Astrocyte (in vitro differentiated cells and primary cell): ENCODE measurements at regions not wholly inside any gene's neighbourhood (a gene's known extent, or its start where the extent isn't known, plus 50 kb on each side); places are given as distances from the start of the nearest gene placed in this dataset.

Source experiments
- DNase-seq: peaks from one replicate; pipeline ENCODE4 v3.0.0-alpha.2; 2010; ENCODE audit warnings: low read depth
- FAIRE-seq: peaks from 2 replicates; lab custom pipeline; 2011; peaks lifted over from hg19 to GRCh38; lab: Jason Lieb, UNC
- H2AFZ ChIP-seq: 2 replicates; pipeline ENCODE4 v1.6.0; 2012; ENCODE audit warnings: low read depth, low read length, inconsistent platforms
- H3K27ac ChIP-seq: 2 replicates; pipeline ENCODE4 v1.5.1; 2011; ENCODE audit warnings: low read depth, low read length, inconsistent platforms
- H3K27me3 ChIP-seq: 2 replicates; pipeline ENCODE4 v1.6.0; 2011; ENCODE audit warnings: low read length, inconsistent platforms; ENCODE audit not compliant: insufficient read depth
- H3K36me3 ChIP-seq: 2 replicates; pipeline ENCODE4 v1.5.1; 2011; ENCODE audit warnings: low read length, inconsistent platforms; ENCODE audit not compliant: insufficient read depth
- H3K4me1 ChIP-seq: 2 replicates; pipeline ENCODE4 v1.5.1; 2011; ENCODE audit warnings: low read length, inconsistent platforms; ENCODE audit not compliant: insufficient read depth
- H3K4me2 ChIP-seq: 2 replicates; pipeline ENCODE4 v1.6.0; 2012; ENCODE audit warnings: low read length, inconsistent platforms
- H3K4me3 ChIP-seq: 2 replicates; pipeline ENCODE4 v1.5.1; 2011; ENCODE audit warnings: low read depth, mild to moderate bottlenecking, low read length, inconsistent platforms; ENCODE audit not compliant: insufficient read depth
- H3K79me2 ChIP-seq: 2 replicates; pipeline ENCODE4 v1.6.0; 2012; ENCODE audit warnings: mild to moderate bottlenecking, low read length, inconsistent platforms; ENCODE audit not compliant: insufficient read depth
- H3K9ac ChIP-seq: 2 replicates; pipeline ENCODE4 v1.6.0; 2012; ENCODE audit warnings: mild to moderate bottlenecking, low read length, inconsistent platforms
- H3K9me3 ChIP-seq: 2 replicates; pipeline ENCODE4 v1.5.1; 2012; ENCODE audit warnings: low read depth, mild to moderate bottlenecking, low read length, inconsistent platforms; ENCODE audit not compliant: insufficient read depth
- H4K20me1 ChIP-seq: 2 replicates; pipeline ENCODE4 v1.6.0; 2012; ENCODE audit warnings: low read length, inconsistent platforms; ENCODE audit not compliant: insufficient read depth
- H3K27ac Mint-ChIP-seq: one replicate; pipeline ENCODE4 v1.8.0; 2021; ENCODE audit warnings: mild to moderate bottlenecking, mixed read lengths; ENCODE audit not compliant: unreplicated experiment
- H3K27me3 Mint-ChIP-seq: one replicate; pipeline ENCODE4 v1.8.0; 2021; ENCODE audit warnings: low read depth, mixed read lengths; ENCODE audit not compliant: unreplicated experiment
- H3K36me3 Mint-ChIP-seq: one replicate; pipeline ENCODE4 v1.8.0; 2021; ENCODE audit warnings: low read depth, mixed read lengths; ENCODE audit not compliant: unreplicated experiment
- H3K4me1 Mint-ChIP-seq: one replicate; pipeline ENCODE4 v1.8.0; 2021; ENCODE audit warnings: low read depth, mixed read lengths; ENCODE audit not compliant: unreplicated experiment
- H3K4me3 Mint-ChIP-seq: one replicate; pipeline ENCODE4 v1.8.0; 2021; ENCODE audit warnings: mild to moderate bottlenecking, moderate library complexity, mixed read lengths; ENCODE audit not compliant: unreplicated experiment
- H3K9me3 Mint-ChIP-seq: one replicate; pipeline ENCODE4 v1.8.0; 2021; ENCODE audit warnings: mild to moderate bottlenecking, mixed read lengths; ENCODE audit not compliant: unreplicated experiment
- EZH2 ChIP-seq: IDR thresholded peaks from 2 replicates; pipeline ENCODE4 v1.6.1; 2012; ENCODE audit warnings: mild to moderate bottlenecking, low read length, inconsistent platforms; ENCODE audit not compliant: insufficient read depth
- TF ChIP-seq, protein P1 (sequence below): IDR thresholded peaks from 2 replicates; pipeline ENCODE4 v1.5.1; 2011; ENCODE audit warnings: low read depth, mild to moderate bottlenecking, inconsistent platforms, low read length, moderate library complexity; ENCODE audit not compliant: insufficient read depth

DNA sequence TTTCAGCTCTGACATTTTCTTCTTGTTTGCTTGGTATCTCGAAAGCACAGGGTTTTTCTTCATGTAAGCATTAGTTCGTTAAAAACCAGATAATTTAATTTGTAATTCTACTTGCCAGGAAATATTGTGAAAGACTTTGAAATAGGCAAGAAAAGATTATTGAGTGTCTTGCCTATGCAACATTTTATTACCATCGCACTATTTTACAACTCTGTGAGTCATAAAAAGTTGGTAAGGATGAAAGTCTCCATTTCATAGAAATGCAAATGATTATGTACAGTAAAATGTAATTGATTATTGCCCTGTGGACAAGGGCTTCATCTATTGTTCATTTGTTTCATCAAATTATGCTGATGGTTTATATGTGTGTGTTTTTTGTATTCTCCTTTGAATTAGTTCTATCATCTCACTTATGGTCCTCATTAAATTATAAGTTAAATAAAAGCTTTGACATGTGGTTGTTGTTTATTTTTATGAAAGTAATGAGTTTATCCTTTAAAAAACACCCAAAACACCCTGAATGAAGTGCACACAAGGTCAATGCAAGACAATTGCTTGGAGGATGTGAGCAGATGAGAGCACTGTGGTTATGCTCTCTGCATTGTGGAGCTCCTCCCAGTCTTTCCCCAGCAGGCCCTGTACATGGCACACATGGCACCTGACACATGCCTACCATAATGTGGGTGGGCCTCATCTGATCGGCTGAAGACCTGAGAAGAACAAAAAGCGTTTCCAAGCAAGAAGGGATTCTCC lies 230.8 kb downstream of the CXCL12 start:
- TF ChIP-seq, protein P1, sequence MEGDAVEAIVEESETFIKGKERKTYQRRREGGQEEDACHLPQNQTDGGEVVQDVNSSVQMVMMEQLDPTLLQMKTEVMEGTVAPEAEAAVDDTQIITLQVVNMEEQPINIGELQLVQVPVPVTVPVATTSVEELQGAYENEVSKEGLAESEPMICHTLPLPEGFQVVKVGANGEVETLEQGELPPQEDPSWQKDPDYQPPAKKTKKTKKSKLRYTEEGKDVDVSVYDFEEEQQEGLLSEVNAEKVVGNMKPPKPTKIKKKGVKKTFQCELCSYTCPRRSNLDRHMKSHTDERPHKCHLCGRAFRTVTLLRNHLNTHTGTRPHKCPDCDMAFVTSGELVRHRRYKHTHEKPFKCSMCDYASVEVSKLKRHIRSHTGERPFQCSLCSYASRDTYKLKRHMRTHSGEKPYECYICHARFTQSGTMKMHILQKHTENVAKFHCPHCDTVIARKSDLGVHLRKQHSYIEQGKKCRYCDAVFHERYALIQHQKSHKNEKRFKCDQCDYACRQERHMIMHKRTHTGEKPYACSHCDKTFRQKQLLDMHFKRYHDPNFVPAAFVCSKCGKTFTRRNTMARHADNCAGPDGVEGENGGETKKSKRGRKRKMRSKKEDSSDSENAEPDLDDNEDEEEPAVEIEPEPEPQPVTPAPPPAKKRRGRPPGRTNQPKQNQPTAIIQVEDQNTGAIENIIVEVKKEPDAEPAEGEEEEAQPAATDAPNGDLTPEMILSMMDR = no peak
- TF ChIP-seq EZH2 = no peak
- Histone ChIP-seq H3K4me1 (no peaks in the 10 kb centered on the region), H3K9ac (no peak overlapping the region), H3K4me2 (no peak overlapping the region), H3K27ac (no peak overlapping the region), H3K27me3 (no peaks in the 10 kb centered on the region), H3K79me2 (no peaks in the 10 kb centered on the region), H4K20me1 (no peaks in the 10 kb centered on the region), H3K36me3 (no peaks in the 10 kb centered on the region), H3K4me3 (no peak overlapping the region), H3K9me3 (peaks cover 6% of the 10 kb centered on the region), H2AFZ (no peak overlapping the region)
- Mint-ChIP-seq H3K27ac (no peak overlapping the region), H3K4me3 (no peak overlapping the region), H3K9me3 (peaks cover 17% of the 10 kb centered on the region), H3K36me3 (no peaks in the 10 kb centered on the region), H3K4me1 (no peaks in the 10 kb centered on the region), H3K27me3 (peaks cover 5% of the 10 kb centered on the region)
- DNase-seq (no peak), FAIRE-seq (peak; percentile 34)

DNA sequence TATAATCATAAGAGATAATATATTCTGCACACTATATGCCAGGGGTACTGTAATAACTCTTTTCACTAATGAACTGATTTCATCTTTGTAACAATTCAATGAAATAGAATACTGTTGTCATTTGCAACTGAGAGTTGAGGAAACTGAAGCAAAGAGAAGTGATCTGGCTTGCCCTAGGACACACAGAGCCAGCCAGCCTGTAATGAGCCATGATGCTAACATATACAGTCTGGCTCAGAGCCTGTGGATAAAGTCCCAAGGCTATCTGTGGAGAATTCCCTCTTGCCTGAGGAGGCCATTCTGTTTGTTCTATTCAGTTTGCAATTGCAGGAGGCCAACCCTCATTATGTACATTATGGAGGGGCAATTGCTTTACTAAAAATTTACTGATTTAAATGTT lies 241.3 kb downstream of the CXCL12 start:
- Histone ChIP-seq H3K4me1 (no peaks in the 10 kb centered on the region), H3K36me3 (no peaks in the 10 kb centered on the region), H3K9me3 (no peaks in the 10 kb centered on the region), H4K20me1 (no peaks in the 10 kb centered on the region), H3K4me2 (no peak overlapping the region), H3K9ac (no peak overlapping the region), H3K27me3 (no peaks in the 10 kb centered on the region), H2AFZ (no peak overlapping the region), H3K79me2 (no peaks in the 10 kb centered on the region), H3K27ac (no peak overlapping the region), H3K4me3 (no peak overlapping the region)
- FAIRE-seq (no peak), DNase-seq (no peak)
- Mint-ChIP-seq H3K27me3 (no peaks in the 10 kb centered on the region), H3K4me1 (no peaks in the 10 kb centered on the region), H3K9me3 (peaks cover 4% of the 10 kb centered on the region), H3K36me3 (no peaks in the 10 kb centered on the region), H3K27ac (no peak overlapping the region), H3K4me3 (no peak overlapping the region)
- TF ChIP-seq, protein P1 = no peak
- TF ChIP-seq EZH2 = no peak
